ENCODE measurements at regions not wholly inside any gene's neighbourhood (a gene's known extent, or its start where the extent isn't known, plus 50 kb on each side); places are given as distances from the start of the nearest gene placed in this dataset.
A peak's percentile ranks its signal among the peaks of the same experiment; 100 is the strongest.

DNA sequence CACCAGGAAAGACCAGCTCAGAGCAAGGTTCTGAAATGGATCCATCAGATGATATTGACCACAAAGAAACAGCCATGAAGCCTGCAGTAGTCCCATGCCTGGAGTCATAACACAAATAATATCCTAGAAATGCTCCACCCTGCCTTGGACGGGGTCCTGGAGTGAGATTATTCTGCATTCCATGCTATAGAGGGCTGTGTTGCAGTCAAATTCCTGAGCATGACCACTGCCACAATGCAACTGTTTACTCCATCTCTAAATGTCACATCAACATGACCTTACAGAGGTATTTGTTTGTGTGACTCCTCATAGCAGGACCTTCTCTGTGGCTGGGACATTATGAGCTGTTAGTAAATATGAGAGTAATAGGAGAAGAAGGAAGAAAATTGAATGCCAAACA, 257.5 kb upstream of the TCF21 start:
- TF ChIP-seq, protein P1, sequence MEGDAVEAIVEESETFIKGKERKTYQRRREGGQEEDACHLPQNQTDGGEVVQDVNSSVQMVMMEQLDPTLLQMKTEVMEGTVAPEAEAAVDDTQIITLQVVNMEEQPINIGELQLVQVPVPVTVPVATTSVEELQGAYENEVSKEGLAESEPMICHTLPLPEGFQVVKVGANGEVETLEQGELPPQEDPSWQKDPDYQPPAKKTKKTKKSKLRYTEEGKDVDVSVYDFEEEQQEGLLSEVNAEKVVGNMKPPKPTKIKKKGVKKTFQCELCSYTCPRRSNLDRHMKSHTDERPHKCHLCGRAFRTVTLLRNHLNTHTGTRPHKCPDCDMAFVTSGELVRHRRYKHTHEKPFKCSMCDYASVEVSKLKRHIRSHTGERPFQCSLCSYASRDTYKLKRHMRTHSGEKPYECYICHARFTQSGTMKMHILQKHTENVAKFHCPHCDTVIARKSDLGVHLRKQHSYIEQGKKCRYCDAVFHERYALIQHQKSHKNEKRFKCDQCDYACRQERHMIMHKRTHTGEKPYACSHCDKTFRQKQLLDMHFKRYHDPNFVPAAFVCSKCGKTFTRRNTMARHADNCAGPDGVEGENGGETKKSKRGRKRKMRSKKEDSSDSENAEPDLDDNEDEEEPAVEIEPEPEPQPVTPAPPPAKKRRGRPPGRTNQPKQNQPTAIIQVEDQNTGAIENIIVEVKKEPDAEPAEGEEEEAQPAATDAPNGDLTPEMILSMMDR (conservative IDR thresholded peaks at IDR 0.05 in 1 of 2, IDR thresholded peaks at IDR 0.05 in 1 of 2; ENCODE audit: low read depth in 1 of 2, low read length in 2 of 2) = peak in 1 of 2 donors; percentile 38
- no peak for TF ChIP-seq EZH2 (IDR thresholded peaks at IDR 0.05; ENCODE audit: low read length, missing control alignments)

All from fibroblast of lung (primary cell).